GM23338 (cell line): ENCODE measurements at regions not wholly inside any gene's neighbourhood (a gene's known extent, or its start where the extent isn't known, plus 50 kb on each side); places are given as distances from the start of the nearest gene placed in this dataset.

Experiments
- ATAC-seq: fragments of 200-7000 bp; cut with Tn5 transposase; 3 replicates; pipeline ENCODE4 v1.9.1; 2020
- DNase-seq: peaks from one replicate; pipeline ENCODE4 v3.0.0-alpha.2; 2015; ENCODE audit warnings: low spot score
- H2AFZ ChIP-seq: fragments of 200-600 bp; sonication (generic); 2 replicates; pipeline ENCODE4 v1.8.0; 2016; ENCODE audit warnings: antibody characterized with exemption, mild to moderate bottlenecking, moderate library complexity
- H3F3A ChIP-seq: fragments of 200-600 bp; sonication (generic); replicated peaks from 2 replicates; pipeline ENCODE4 v1.8.0; 2017; ENCODE audit warnings: antibody characterized with exemption, mixed run types, low read depth
- H3K27ac ChIP-seq: fragments of 200-600 bp; sonication (generic); 2 replicates; pipeline ENCODE4 v1.6.1; 2016; ENCODE audit warnings: low read depth
- H3K27me3 ChIP-seq: fragments of 200-600 bp; sonication (generic); 2 replicates; pipeline ENCODE4 v1.8.0; 2016; ENCODE audit warnings: mild to moderate bottlenecking, mixed run types, moderate library complexity; ENCODE audit not compliant: insufficient read depth
- H3K36me3 ChIP-seq: fragments of 200-600 bp; sonication (generic); 2 replicates; pipeline ENCODE4 v1.8.0; 2016; ENCODE audit warnings: mild to moderate bottlenecking; ENCODE audit not compliant: insufficient read depth
- H3K4me1 ChIP-seq: fragments of 200-600 bp; sonication (generic); 2 replicates; pipeline ENCODE4 v1.8.0; 2016; ENCODE audit warnings: mild to moderate bottlenecking, moderate library complexity; ENCODE audit not compliant: insufficient read depth
- H3K4me2 ChIP-seq: fragments of 200-600 bp; sonication (generic); 2 replicates; pipeline ENCODE4 v1.7.1; 2017; ENCODE audit warnings: mixed run types
- H3K4me3 ChIP-seq: fragments of 200-600 bp; sonication (generic); 2 replicates; pipeline ENCODE4 v1.6.1; 2016; ENCODE audit warnings: mixed run types
- H3K79me2 ChIP-seq: fragments of 200-600 bp; sonication (generic); replicated peaks from 2 replicates; pipeline ENCODE4 v1.8.0; 2017; ENCODE audit warnings: mild to moderate bottlenecking; ENCODE audit not compliant: insufficient read depth
- H3K9me2 ChIP-seq: fragments of 200-600 bp; sonication (generic); 2 replicates; pipeline ENCODE4 v1.8.0; 2017; ENCODE audit not compliant: insufficient read depth
- H4K20me1 ChIP-seq: fragments of 200-600 bp; sonication (generic); replicated peaks from 2 replicates; pipeline ENCODE4 v1.8.0; 2017; ENCODE audit warnings: mild to moderate bottlenecking; ENCODE audit not compliant: insufficient read depth
- H3K27ac Mint-ChIP-seq: 2 replicates; pipeline ENCODE4 v1.8.0; 2020; ENCODE audit warnings: inconsistent platforms, mild to moderate bottlenecking, moderate library complexity, mixed read lengths
- H3K27me3 Mint-ChIP-seq: 3 replicates; pipeline ENCODE4 v1.8.0; 2022; ENCODE audit warnings: low read depth, mild to moderate bottlenecking, moderate library complexity, mixed read lengths, inconsistent platforms; ENCODE audit not compliant: insufficient read depth, poor library complexity
- H3K36me3 Mint-ChIP-seq: 3 replicates; pipeline ENCODE4 v1.8.0; 2021; ENCODE audit warnings: low read depth, mild to moderate bottlenecking, inconsistent platforms, moderate library complexity, mixed read lengths
- H3K4me1 Mint-ChIP-seq: 3 replicates; pipeline ENCODE4 v1.8.0; 2020; ENCODE audit warnings: mild to moderate bottlenecking, inconsistent platforms, mixed read lengths
- H3K4me3 Mint-ChIP-seq: 3 replicates; pipeline ENCODE4 v1.8.0; 2021; ENCODE audit warnings: moderate library complexity, mild to moderate bottlenecking, inconsistent platforms, mixed read lengths
- H3K9me3 Mint-ChIP-seq: 3 replicates; pipeline ENCODE4 v1.8.0; 2020; ENCODE audit warnings: moderate library complexity, mild to moderate bottlenecking, inconsistent platforms, mixed read lengths
- CREB1 ChIP-seq: fragments of 250-450 bp; sonication (Bioruptor Pico); IDR thresholded peaks from 2 replicates; pipeline ENCODE4 v1.5.0; 2020; ENCODE audit warnings: low read depth, mild to moderate bottlenecking, moderate library complexity
- CTCF ChIP-seq, 2 experiments: fragments of 200-600 bp in 1 of 2; sonication (generic) in 1 of 2; conservative IDR thresholded peaks; 2 replicates each; pipeline versions ENCODE4 v1.5.1 to v1.6.1; 2016 to 2017; ENCODE audit warnings: antibody characterized with exemption in 2 of 2, low read depth in 2 of 2, mild to moderate bottlenecking in 2 of 2, moderate library complexity in 1 of 2
- EZH2 ChIP-seq: fragments of 200-600 bp; sonication (generic); IDR thresholded peaks from one replicate; pipeline ENCODE4 v1.8.0; 2017; ENCODE audit warnings: antibody characterized with exemption, mild to moderate bottlenecking, low read depth; ENCODE audit not compliant: unreplicated experiment
- EZH2phosphoT487 ChIP-seq: fragments of 200-600 bp; sonication (generic); IDR thresholded peaks from one replicate; pipeline ENCODE4 v1.8.1; 2018; ENCODE audit warnings: antibody characterized with exemption; ENCODE audit not compliant: unreplicated experiment
- JUNB ChIP-seq: IDR thresholded peaks from one replicate; pipeline ENCODE4 v1.6.1; 2016; ENCODE audit warnings: antibody characterized with exemption; ENCODE audit not compliant: unreplicated experiment
- NANOG ChIP-seq: IDR thresholded peaks from 2 replicates; pipeline ENCODE4 v1.6.1; 2016; ENCODE audit warnings: antibody characterized with exemption, borderline replicate concordance
- POLR2AphosphoS5 ChIP-seq: IDR thresholded peaks from 2 replicates; pipeline ENCODE4 v1.6.1; 2016; ENCODE audit warnings: antibody characterized with exemption, low read depth
- STAT1 ChIP-seq: IDR thresholded peaks from one replicate; pipeline ENCODE4 v1.6.1; 2016; ENCODE audit warnings: antibody characterized with exemption; ENCODE audit not compliant: unreplicated experiment
- ZNF114 ChIP-seq: fragments of 250-450 bp; sonication (Bioruptor Pico); IDR thresholded peaks from 2 replicates; pipeline ENCODE4 v1.5.0; 2020; ENCODE audit warnings: mild to moderate bottlenecking, moderate library complexity
- ZNF331 ChIP-seq: fragments of 250-450 bp; sonication (Bioruptor Pico); IDR thresholded peaks from 2 replicates; pipeline ENCODE4 v1.5.0; 2020; ENCODE audit warnings: low read depth, mild to moderate bottlenecking, moderate library complexity
- ZNF462 ChIP-seq: fragments of 250-450 bp; sonication (Bioruptor Pico); IDR thresholded peaks from 2 replicates; pipeline ENCODE4 v1.5.0; 2020; ENCODE audit warnings: mild to moderate bottlenecking, moderate library complexity
- TF ChIP-seq, protein P1 (sequence below): IDR thresholded peaks from 2 replicates; pipeline ENCODE4 v1.6.1; 2016; ENCODE audit warnings: antibody characterized with exemption
- TF ChIP-seq, protein P2 (sequence below): IDR thresholded peaks from one replicate; pipeline ENCODE4 v1.6.1; 2018; ENCODE audit warnings: antibody characterized with exemption; ENCODE audit not compliant: unreplicated experiment

DNA sequence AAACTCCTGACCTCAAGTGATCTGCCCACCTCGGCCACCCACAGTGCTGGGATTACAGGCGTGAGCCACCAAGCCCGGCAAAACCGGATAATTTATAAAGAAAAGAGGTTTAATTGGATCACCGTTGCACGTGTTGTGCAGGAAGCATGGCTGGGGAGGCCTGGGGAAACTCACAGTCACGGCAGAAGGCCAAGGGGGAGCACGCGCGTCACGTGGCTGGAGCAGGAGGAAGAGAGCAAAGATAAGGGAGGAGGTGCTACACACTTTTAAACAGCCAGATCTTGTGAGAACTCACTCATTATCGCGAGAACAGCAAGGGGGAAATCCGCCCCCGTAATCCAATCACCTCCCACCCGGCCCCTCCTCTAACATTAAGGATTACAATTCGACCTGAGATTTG lies 177.9 kb upstream of the TENM3 start:
- Histone ChIP-seq H2AFZ (0 out of 2 replicates have a peak overlapping the region, but pooled peaks have one; percentile 47), H3K27me3 (no peaks in the 10 kb centered on the region), H3K9me2 (no peaks in the 10 kb centered on the region), H3K4me1 (peaks cover 18% of the 10 kb centered on the region), H3K79me2 (no peaks in the 10 kb centered on the region), H3K4me2 (no peak overlapping the region), H3K36me3 (no peaks in the 10 kb centered on the region), H3F3A (no peaks in the 10 kb centered on the region), H3K27ac (no peak overlapping the region), H3K4me3 (no peak overlapping the region), H4K20me1 (no peaks in the 10 kb centered on the region)
- Mint-ChIP-seq H3K9me3 (peaks cover 13% of the 10 kb centered on the region), H3K36me3 (peaks cover 16% of the 10 kb centered on the region), H3K27me3 (no peaks in the 10 kb centered on the region), H3K4me3 (no peak overlapping the region), H3K27ac (no peak overlapping the region), H3K4me1 (peaks cover 29% of the 10 kb centered on the region)
- DNase-seq (no peak), ATAC-seq (no peak)
- TF ChIP-seq ZNF462 = no peak
- no peak for TF ChIP-seq CREB1
- no peak for TF ChIP-seq STAT1
- TF ChIP-seq, protein P1, sequence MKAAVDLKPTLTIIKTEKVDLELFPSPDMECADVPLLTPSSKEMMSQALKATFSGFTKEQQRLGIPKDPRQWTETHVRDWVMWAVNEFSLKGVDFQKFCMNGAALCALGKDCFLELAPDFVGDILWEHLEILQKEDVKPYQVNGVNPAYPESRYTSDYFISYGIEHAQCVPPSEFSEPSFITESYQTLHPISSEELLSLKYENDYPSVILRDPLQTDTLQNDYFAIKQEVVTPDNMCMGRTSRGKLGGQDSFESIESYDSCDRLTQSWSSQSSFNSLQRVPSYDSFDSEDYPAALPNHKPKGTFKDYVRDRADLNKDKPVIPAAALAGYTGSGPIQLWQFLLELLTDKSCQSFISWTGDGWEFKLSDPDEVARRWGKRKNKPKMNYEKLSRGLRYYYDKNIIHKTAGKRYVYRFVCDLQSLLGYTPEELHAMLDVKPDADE = no peak
- no peak for TF ChIP-seq EZH2
- no peak for TF ChIP-seq ZNF331
- TF ChIP-seq NANOG = no peak
- TF ChIP-seq CTCF (conservative IDR thresholded peaks at IDR 0.05; ENCODE audit: low read depth in 2 of 2) = no peak
- no peak for TF ChIP-seq JUNB
- TF ChIP-seq ZNF114 (CRISPR knock-in tag) = no peak
- TF ChIP-seq, protein P2, sequence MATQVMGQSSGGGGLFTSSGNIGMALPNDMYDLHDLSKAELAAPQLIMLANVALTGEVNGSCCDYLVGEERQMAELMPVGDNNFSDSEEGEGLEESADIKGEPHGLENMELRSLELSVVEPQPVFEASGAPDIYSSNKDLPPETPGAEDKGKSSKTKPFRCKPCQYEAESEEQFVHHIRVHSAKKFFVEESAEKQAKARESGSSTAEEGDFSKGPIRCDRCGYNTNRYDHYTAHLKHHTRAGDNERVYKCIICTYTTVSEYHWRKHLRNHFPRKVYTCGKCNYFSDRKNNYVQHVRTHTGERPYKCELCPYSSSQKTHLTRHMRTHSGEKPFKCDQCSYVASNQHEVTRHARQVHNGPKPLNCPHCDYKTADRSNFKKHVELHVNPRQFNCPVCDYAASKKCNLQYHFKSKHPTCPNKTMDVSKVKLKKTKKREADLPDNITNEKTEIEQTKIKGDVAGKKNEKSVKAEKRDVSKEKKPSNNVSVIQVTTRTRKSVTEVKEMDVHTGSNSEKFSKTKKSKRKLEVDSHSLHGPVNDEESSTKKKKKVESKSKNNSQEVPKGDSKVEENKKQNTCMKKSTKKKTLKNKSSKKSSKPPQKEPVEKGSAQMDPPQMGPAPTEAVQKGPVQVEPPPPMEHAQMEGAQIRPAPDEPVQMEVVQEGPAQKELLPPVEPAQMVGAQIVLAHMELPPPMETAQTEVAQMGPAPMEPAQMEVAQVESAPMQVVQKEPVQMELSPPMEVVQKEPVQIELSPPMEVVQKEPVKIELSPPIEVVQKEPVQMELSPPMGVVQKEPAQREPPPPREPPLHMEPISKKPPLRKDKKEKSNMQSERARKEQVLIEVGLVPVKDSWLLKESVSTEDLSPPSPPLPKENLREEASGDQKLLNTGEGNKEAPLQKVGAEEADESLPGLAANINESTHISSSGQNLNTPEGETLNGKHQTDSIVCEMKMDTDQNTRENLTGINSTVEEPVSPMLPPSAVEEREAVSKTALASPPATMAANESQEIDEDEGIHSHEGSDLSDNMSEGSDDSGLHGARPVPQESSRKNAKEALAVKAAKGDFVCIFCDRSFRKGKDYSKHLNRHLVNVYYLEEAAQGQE = no peak
- TF ChIP-seq EZH2phosphoT487 = no peak
- TF ChIP-seq POLR2AphosphoS5 = no peak
